ENCODE measurements at regions not wholly inside any gene's neighbourhood (a gene's known extent, or its start where the extent isn't known, plus 50 kb on each side); places are given as distances from the start of the nearest gene placed in this dataset.

GRCh38 chr18:45249246-45249661, 366.0 kb upstream of the SLC14A2 start:
- H3K27me3 ChIP-seq (ENCODE audit: control insufficient read depth in 2 of 2, insufficient read depth in 2 of 2, low read length in 2 of 2) = no peaks in the 10 kb centered on the region
- TF ChIP-seq FOS (IDR thresholded peaks at IDR 0.05; ENCODE audit: borderline replicate concordance, insufficient read depth, low read length) (no peak), GATA2 (IDR thresholded peaks at IDR 0.05; ENCODE audit: insufficient read depth, insufficient read length, low read depth, low read length) (no peak), POLR2AphosphoS5 (IDR thresholded peaks at IDR 0.05; ENCODE audit: insufficient read depth, low read depth, low read length) (no peak), MAX (IDR thresholded peaks at IDR 0.05; ENCODE audit: insufficient read depth, insufficient read length) (no peak), EZH2 (IDR thresholded peaks at IDR 0.05; ENCODE audit: borderline replicate concordance, low read depth, low read length, severe bottlenecking) (no peak), POLR2A (IDR thresholded peaks at IDR 0.05; ENCODE audit: low read depth, low read length) (no peak), JUN (IDR thresholded peaks at IDR 0.05; ENCODE audit: borderline replicate concordance, insufficient read depth, insufficient read length, low read depth) (no peak), CTCF (IDR thresholded peaks at IDR 0.05; ENCODE audit: extremely low read depth in 1 of 2, insufficient read depth in 1 of 2, low read depth in 1 of 2, low read length in 2 of 2) (no peak), MYC (IDR thresholded peaks at IDR 0.05; ENCODE audit: low read depth, low read length) (no peak)
- POLR2A ChIA-PET = no interaction called here
- no peak overlapping the region for H3K4me3 ChIP-seq (replicated peaks in 1 of 3; ENCODE audit: insufficient read depth in 1 of 3, low read depth in 1 of 3, low read length in 3 of 3)
- H2AFZ ChIP-seq (ENCODE audit: low read depth, low read length) = no peak overlapping the region
- intact Hi-C loops (cut with micrococcal nuclease) = no loop called here
- H4K20me1 ChIP-seq (replicated peaks; ENCODE audit: control insufficient read depth, extremely low read depth, insufficient read depth, low read length) = no peaks in the 10 kb centered on the region
- no peaks in the 10 kb centered on the region for H3K9me1 ChIP-seq (replicated peaks; ENCODE audit: control insufficient read depth, extremely low read depth, insufficient read depth, low read length)
- no peak overlapping the region for H3K27ac ChIP-seq (ENCODE audit: insufficient read depth, low read depth, low read length)
- CTCF ChIA-PET = no interaction called here
- H3K9me3 ChIP-seq (replicated peaks; ENCODE audit: control insufficient read depth, insufficient read depth, low read length) = no peaks in the 10 kb centered on the region
- no peak for FAIRE-seq
- no peaks in the 10 kb centered on the region for H3K79me2 ChIP-seq (ENCODE audit: control insufficient read depth, insufficient read depth, low read length)
- DNase-seq (ENCODE audit: low read depth, low spot score) = no peak
- H3K36me3 ChIP-seq (ENCODE audit: control insufficient read depth in 2 of 2, extremely low read depth in 1 of 2, insufficient read depth in 2 of 2, low read length in 2 of 2) = no peaks in the 10 kb centered on the region
- H3K9ac ChIP-seq (replicated peaks; ENCODE audit: extremely low read depth, insufficient read depth, low read length) = no peak overlapping the region
- BruUV-seq (replicated peaks) = no TSS peak
- dilution Hi-C loops (cut with MboI; ENCODE audit: extremely low pct_ligation_motif_present, low sequenced_read_pairs) = no loop called here
- no peak overlapping the region for H3K4me2 ChIP-seq (ENCODE audit: insufficient read depth, low read length)
- no peaks in the 10 kb centered on the region for H3K4me1 ChIP-seq (ENCODE audit: control insufficient read depth, extremely low read depth, insufficient read depth, low read length)

Data from endothelial cell of umbilical vein (primary cell).